ENCODE measurements at regions not wholly inside any gene's neighbourhood (a gene's known extent, or its start where the extent isn't known, plus 50 kb on each side); places are given as distances from the start of the nearest gene placed in this dataset.
A peak's percentile ranks its signal among the peaks of the same experiment; 100 is the strongest.
"Not testable (repeated sequence)": the region's sequence is repeated elsewhere in the genome, so short reads cannot be mapped to it uniquely, and the experiment has no call there.

DNA sequence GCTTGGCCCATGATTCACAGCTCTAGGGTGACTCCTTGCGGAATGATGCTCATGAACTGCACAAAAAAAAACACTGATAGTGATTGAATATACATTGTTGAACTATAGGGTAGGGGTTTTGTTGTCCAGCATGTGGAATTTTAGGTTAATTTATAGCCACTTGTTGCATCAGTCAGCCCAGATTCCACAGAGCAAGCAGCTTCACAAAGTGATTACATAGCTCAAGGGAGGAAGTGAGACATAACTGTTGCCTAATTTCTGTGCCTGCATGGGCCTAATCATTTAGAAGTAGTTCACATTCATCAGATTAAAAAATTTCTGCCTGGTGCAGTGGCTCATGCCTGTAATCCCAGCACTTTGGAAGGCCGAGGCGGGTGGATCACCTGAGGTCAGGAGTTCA lies 142.2 kb upstream of the ZNF722 start:
- DNase-seq; intact Hi-C loops (cut with micrococcal nuclease); H3K4me1 Mint-ChIP-seq (ENCODE audit: low read depth); H3K36me3 Mint-ChIP-seq (ENCODE audit: low read depth); H3K27ac Mint-ChIP-seq; H3K4me3 Mint-ChIP-seq; H3K27me3 Mint-ChIP-seq (ENCODE audit: low read depth); CTCF ChIA-PET: not testable (repeated sequence)
- peaks cover 27% of the 10 kb centered on the region for H3K9me3 Mint-ChIP-seq

DNA sequence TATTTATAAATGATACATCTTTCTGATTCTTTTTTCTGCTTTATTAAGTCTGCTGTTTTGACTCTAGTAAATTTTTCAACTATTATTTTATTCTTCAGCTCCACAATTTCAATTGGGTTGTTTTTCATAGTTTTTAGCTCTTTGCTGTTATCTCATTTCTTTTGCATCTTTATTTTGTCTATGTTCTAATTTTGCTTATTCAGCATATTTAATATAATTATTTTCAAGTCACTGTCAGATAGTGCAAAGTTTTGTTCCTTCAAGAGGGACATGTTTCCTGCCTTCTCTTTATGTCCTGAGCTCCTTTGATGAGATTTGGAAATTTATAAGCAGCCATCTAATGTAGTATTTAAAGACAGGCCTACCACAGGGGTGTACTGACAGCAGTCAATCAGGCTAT lies 131.5 kb upstream of the ZNF722 start:
- CTCF ChIA-PET: no interaction called here
- no peak overlapping the region for H3K4me3 Mint-ChIP-seq
- no peaks in the 10 kb centered on the region for H3K4me1 Mint-ChIP-seq (ENCODE audit: low read depth)
- H3K36me3 Mint-ChIP-seq (ENCODE audit: low read depth): peaks cover 4% of the 10 kb centered on the region
- H3K9me3 Mint-ChIP-seq: peaks cover 32% of the 10 kb centered on the region
- no peak overlapping the region for H3K27ac Mint-ChIP-seq
- H3K27me3 Mint-ChIP-seq (ENCODE audit: low read depth): no peaks in the 10 kb centered on the region
- intact Hi-C loops (cut with micrococcal nuclease): no loop called here
- no peak for DNase-seq

DNA sequence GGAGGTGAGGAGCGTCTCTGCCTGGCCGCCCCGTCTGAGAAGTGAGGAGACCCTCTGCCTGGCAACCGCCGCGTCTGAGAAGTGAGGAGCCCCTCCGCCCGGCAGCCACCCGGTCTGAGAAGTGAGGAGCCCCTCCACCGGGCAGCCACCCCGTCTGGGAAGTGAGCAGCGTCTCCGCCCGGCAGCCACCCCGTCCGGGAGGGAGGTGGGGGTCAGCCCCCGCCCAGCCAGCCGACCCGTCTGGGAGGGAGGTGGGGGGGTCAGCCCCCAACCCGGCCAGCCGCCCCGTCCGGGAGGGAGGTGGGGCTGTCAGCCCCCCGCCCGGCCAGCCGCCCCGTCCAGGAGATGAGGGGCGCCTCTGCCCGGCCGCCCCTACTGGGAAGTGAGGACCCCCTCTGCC lies 124.4 kb upstream of the ZNF722 start:
- intact Hi-C loops (cut with micrococcal nuclease); CTCF ChIA-PET; H3K4me3 Mint-ChIP-seq; H3K27ac Mint-ChIP-seq; H3K4me1 Mint-ChIP-seq (ENCODE audit: low read depth); H3K27me3 Mint-ChIP-seq (ENCODE audit: low read depth); DNase-seq: not testable (repeated sequence)
- Mint-ChIP-seq H3K9me3 (peaks cover 37% of the 10 kb centered on the region), H3K36me3 (ENCODE audit: low read depth) (peaks cover 17% of the 10 kb centered on the region)

DNA sequence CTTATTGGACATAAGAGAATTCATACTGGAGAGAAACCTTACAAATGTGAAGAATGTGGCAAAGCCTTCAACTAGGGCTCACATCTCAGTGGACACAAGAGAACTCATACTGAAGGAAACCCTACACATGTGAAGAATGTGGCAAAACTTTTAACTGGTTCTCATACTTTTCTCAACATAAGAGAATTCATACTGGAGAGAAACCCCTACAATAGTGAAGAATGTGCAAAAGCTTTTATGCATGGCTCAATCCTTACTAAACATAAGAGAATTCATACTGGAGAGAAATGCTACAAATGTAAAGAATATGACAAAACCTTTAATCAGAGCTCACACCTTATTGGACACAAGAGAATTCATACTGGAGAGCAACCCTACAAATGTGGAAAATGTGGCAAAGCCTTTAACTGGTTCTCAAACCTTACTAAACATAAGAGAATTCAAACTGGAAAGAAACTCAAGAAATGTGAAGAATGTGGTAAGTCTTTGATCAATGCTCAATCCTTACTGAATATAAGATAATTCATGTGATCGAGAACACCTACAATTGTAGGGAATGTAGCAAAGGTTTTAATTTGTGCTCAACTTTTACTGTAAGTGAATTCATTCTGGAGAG lies 121.8 kb upstream of the ZNF722 start:
- DNase-seq: no peak
- H3K4me3 Mint-ChIP-seq: no peak overlapping the region
- no peaks in the 10 kb centered on the region for H3K4me1 Mint-ChIP-seq (ENCODE audit: low read depth)
- H3K36me3 Mint-ChIP-seq (ENCODE audit: low read depth): peaks cover 22% of the 10 kb centered on the region
- H3K27ac Mint-ChIP-seq: no peak overlapping the region
- intact Hi-C loops (cut with micrococcal nuclease): no loop called here
- no peaks in the 10 kb centered on the region for H3K27me3 Mint-ChIP-seq (ENCODE audit: low read depth)
- peaks cover 49% of the 10 kb centered on the region for H3K9me3 Mint-ChIP-seq
- CTCF ChIA-PET: no interaction called here

DNA sequence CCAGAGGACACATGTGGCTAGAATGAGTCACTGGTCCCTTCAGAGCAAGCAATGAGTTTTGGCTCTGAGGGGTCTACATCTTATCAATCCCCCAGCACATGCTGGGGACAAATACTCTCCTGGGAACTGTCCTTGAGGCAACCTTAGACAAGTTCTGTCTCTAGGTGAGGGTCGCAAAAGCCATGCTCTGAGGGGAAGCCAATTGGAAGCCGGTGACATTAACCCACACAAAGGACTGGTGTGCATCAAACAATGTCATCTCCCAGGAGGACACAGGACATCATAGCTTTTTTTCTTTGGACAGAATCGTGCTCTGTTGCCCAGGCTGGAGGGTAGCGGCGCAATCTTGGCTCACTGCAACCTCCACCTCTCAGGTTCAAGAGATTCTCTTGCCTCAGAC lies 111.6 kb upstream of the ZNF722 start:
- intact Hi-C loops (cut with micrococcal nuclease): no loop called here
- Mint-ChIP-seq H3K4me1 (ENCODE audit: low read depth) (no peaks in the 10 kb centered on the region), H3K9me3 (peaks cover 38% of the 10 kb centered on the region), H3K27ac (no peak overlapping the region), H3K36me3 (ENCODE audit: low read depth) (peaks cover 10% of the 10 kb centered on the region), H3K4me3 (no peak overlapping the region), H3K27me3 (ENCODE audit: low read depth) (peaks cover 2% of the 10 kb centered on the region)
- CTCF ChIA-PET: no interaction called here
- DNase-seq: no peak

DNA sequence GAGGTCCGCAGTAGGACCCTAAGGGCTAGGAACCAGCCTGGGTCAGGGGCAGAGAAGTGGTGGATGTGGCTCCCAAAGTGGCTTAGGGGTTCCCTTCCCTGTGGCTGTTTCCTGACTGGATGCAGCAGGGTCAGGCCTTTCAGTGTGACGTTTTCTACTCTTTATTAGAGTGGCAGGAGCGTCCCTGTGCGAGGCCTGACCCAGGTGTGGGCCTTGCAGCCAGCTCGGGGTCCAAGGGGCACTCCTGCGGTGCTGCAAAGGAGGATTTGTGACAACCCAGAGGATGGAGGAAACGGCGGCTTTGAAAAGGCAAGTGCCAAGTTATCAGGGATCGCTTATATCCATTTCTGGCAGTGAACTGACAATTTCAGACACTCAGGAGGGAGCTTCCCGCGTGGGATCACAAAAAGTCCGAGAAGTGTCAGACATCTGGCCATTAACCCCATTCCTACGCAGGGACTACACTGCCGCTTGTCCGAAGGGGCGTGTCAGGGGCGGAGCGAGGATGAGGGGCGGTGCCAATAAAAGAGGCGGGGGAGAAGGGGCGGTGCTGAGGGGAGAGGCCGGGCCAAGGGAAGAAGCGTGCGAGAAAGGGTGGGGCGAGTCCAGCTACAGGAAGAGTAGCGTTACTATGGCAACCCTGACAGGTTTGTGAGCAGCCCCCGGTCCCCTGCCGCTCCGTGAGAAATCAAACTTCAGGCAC lies 98.8 kb upstream of the ZNF722 start:
- H3K36me3 Mint-ChIP-seq (ENCODE audit: low read depth): peaks cover 6% of the 10 kb centered on the region
- H3K4me1 Mint-ChIP-seq (ENCODE audit: low read depth): peaks cover 8% of the 10 kb centered on the region
- H3K27me3 Mint-ChIP-seq (ENCODE audit: low read depth): no peaks in the 10 kb centered on the region
- DNase-seq: peak; percentile 86
- peak overlapping the region; percentile 77 for H3K27ac Mint-ChIP-seq
- peaks cover 9% of the 10 kb centered on the region for H3K9me3 Mint-ChIP-seq
- intact Hi-C loops (cut with micrococcal nuclease): loop anchor here (1.0 to 2.0 kb wide), 7 partner anchors 26 to 1473 kb away; partner anchors contain the start of genes ERV3-1, ZNF107, ZNF273 and ZNF680
- H3K4me3 Mint-ChIP-seq: peak overlapping the region; percentile 93
- CTCF ChIA-PET: no interaction called here

DNA sequence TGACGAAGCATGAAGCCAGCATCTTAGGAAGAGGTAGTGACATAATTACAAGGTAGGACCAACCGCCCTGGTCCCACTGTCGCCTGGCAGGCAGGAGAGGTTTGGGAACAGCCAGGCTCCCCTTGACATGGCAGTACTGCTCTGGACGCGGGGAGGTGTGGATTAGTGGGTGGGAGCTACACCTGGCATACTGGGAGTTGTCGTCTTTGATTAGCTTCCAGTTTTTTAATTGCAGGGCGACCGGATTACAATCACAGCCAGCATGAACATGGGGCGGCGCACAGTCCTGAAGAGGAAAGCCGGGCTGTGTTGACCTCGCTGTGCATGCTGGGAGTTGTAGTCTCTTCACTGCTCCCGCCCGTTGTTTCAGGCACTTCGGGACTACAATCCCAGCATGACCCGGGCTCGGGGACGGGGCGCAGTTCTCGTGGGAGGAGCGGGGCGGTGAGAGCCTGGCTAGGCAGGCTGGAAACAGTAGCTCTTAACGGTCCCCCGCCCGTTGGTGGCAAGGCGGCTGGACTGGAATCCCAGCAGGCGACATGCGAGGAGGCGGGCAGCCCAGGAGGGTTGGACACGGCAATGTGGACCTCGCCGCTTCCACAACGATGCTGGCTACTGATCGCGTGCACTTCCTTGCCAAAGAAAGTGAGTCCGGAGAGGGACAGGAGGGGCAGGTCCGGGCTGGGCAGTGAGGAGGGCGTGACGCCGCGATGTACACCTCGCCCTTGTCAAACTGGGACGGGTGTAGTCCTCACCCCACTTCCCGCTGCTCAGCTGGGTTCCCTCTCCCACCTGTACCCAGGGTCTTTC lies 98.0 kb upstream of the ZNF722 start:
- H3K27ac Mint-ChIP-seq: peak overlapping the region; percentile 77
- no peaks in the 10 kb centered on the region for H3K27me3 Mint-ChIP-seq (ENCODE audit: low read depth)
- peak; percentile 95 for DNase-seq
- CTCF ChIA-PET: no interaction called here
- peaks cover 11% of the 10 kb centered on the region for H3K9me3 Mint-ChIP-seq
- intact Hi-C loops (cut with micrococcal nuclease): loop anchor here (1.0 to 2.0 kb wide), 7 partner anchors 26 to 1472 kb away; partner anchors contain the start of genes ERV3-1, ZNF107, ZNF273 and ZNF680
- H3K4me1 Mint-ChIP-seq (ENCODE audit: low read depth): peaks cover 8% of the 10 kb centered on the region
- H3K36me3 Mint-ChIP-seq (ENCODE audit: low read depth): peaks cover 13% of the 10 kb centered on the region
- H3K4me3 Mint-ChIP-seq: peak overlapping the region; percentile 93

DNA sequence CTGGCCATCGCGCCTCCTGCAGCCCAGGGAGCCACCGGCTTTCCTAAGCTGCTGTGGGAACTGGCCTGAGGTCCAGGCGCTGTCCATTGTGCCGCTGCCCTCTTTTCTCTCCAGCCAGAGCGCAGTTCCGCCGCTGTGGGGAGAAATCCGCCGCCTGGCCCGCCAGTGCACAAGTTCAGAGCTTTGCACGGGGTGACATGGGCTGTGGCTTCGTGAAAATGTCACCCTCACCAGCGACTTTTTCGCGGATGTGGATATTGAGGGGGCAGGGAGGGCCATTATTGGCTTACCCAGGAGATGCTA lies 97.5 kb upstream of the ZNF722 start:
- H3K36me3 Mint-ChIP-seq (ENCODE audit: low read depth): peaks cover 16% of the 10 kb centered on the region
- peak overlapping the region; percentile 93 for H3K4me3 Mint-ChIP-seq
- H3K4me1 Mint-ChIP-seq (ENCODE audit: low read depth); CTCF ChIA-PET; H3K27ac Mint-ChIP-seq; H3K27me3 Mint-ChIP-seq (ENCODE audit: low read depth): not testable (repeated sequence)
- H3K9me3 Mint-ChIP-seq: peaks cover 11% of the 10 kb centered on the region
- intact Hi-C loops (cut with micrococcal nuclease): loop anchor here (2.0 kb wide), 3 partner anchors 766 to 1472 kb away; partner anchors contain the start of genes ZNF107, ZNF273 and ZNF92
- DNase-seq: peak; percentile 13

DNA sequence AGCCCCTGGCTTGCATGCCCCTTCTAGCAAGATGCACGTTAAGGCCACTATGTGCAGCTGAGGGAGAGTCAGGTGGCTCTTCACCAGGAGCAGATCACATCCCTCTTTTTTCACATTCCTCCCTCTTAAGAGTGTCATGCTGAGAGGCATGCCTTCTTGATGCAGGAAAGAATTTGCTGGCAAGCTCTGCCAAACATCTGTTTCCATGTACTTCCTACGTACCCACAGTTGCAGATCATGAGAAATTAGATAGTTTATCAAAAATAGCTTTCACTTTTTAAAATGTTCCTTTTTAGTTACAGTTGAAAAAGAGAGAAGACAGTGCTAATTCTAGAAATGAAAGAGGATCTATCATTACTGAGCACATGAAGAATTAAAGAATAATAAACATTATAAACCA lies 79.7 kb upstream of the ZNF722 start:
- CTCF ChIA-PET: no interaction called here
- no peaks in the 10 kb centered on the region for H3K4me1 Mint-ChIP-seq (ENCODE audit: low read depth)
- H3K27ac Mint-ChIP-seq: no peak overlapping the region
- no peak overlapping the region for H3K4me3 Mint-ChIP-seq
- peaks cover 7% of the 10 kb centered on the region for H3K9me3 Mint-ChIP-seq
- H3K36me3 Mint-ChIP-seq (ENCODE audit: low read depth): peaks cover 15% of the 10 kb centered on the region
- intact Hi-C loops (cut with micrococcal nuclease): no loop called here
- no peak for DNase-seq
- no peaks in the 10 kb centered on the region for H3K27me3 Mint-ChIP-seq (ENCODE audit: low read depth)

DNA sequence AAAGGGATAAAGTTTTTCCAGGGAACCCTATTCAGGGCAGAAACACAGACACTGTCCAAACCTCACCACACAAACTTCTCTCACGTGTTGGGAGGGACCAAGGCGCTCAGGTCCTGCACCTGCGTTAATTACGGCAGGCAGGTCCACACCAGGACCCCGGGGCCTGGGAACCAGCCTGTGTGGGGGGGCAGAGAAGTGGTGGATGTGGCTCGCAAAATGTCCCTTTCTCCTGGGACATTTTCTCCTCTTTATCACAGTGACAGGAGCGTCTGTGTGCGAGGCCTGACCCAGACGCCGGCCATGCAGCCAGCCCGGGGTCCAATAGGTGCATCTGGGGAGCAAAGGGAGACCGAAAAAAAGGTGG lies 73.4 kb upstream of the ZNF722 start:
- H3K36me3 Mint-ChIP-seq (ENCODE audit: low read depth): peaks cover 8% of the 10 kb centered on the region
- intact Hi-C loops (cut with micrococcal nuclease): loop anchor here (5.0 kb wide), 1 partner anchor 977 kb away; the partner anchor contains the start of gene ZNF273
- peaks cover 9% of the 10 kb centered on the region for H3K4me1 Mint-ChIP-seq (ENCODE audit: low read depth)
- peak; percentile 14 for DNase-seq
- peak overlapping the region; percentile 93 for H3K4me3 Mint-ChIP-seq
- CTCF ChIA-PET: no interaction called here
- no peaks in the 10 kb centered on the region for H3K27me3 Mint-ChIP-seq (ENCODE audit: low read depth)
- H3K9me3 Mint-ChIP-seq: peaks cover 2% of the 10 kb centered on the region
- peak overlapping the region; percentile 96 for H3K27ac Mint-ChIP-seq

DNA sequence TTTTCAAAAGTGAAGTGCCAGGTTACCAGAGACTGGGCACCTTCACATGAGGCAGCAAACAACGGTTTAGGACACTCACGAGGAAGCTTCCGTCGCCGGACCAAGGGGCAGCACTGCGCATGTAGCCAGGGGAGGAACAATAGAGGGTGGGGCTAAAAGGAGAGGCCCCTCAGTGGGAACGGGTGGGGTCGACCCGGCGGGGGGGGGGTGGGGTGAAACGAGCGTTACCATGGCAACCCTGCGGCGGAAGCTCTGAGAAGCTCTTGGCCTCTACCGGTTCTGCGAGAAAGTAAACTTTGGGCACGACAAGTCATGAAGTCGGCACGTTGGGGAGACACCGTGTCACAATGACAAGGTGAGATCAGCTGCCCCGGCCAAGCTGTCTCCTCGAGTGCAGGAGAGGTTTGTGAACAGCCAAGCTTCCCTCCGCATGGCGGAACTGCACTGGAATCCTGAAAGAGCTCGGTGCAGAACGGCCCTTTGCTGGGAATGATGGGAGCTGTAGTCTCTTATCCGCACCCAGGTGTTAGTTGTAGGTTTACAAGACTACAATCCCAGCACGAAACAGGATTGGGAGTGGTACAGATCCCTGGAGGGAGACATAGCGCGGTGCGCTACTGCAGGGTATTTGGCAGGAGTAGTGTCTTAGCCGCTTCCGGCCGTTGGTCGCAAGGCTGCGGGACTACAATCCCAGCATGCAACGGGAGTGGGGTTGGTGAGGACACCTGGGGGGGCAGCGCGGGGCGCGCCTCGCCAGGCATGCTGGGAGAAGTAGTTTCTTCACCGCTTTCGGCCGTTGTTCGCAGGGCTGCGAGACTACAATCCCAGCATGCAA lies 72.8 kb upstream of the ZNF722 start:
- Mint-ChIP-seq H3K4me1 (ENCODE audit: low read depth) (peaks cover 9% of the 10 kb centered on the region), H3K36me3 (ENCODE audit: low read depth) (peaks cover 8% of the 10 kb centered on the region), H3K27me3 (ENCODE audit: low read depth) (no peaks in the 10 kb centered on the region), H3K9me3 (no peaks in the 10 kb centered on the region), H3K27ac (peak overlapping the region; percentile 96), H3K4me3 (peak overlapping the region; percentile 93)
- peak; percentile 93 for DNase-seq
- intact Hi-C loops (cut with micrococcal nuclease): loop anchor here (1.0 to 5.0 kb wide), 9 partner anchors 26 to 1080 kb away; partner anchors contain the start of genes ERV3-1, ZNF107, ZNF138 and ZNF273
- CTCF ChIA-PET: no interaction called here

DNA sequence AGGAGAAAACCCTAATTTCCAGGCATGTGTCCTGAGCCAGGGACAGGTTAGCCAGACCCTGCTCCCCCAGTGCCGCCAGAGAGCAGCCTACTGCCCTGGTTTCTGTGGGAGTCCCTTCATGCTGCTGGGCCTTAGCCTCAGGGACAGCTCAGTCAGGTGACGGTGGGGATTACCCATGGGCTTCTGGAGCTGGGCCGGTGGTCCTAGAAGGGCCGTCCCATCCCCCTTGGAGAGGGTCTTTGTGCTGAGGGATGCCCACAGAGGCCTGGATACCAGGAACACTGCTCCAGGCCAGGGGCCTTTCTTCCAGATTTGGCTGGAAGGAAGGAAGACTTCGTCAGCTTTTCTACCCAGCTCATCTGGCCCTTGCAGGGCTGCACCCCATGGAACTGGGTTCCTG lies 71.4 kb upstream of the ZNF722 start:
- no peaks in the 10 kb centered on the region for H3K9me3 Mint-ChIP-seq
- intact Hi-C loops (cut with micrococcal nuclease): loop anchor here (2.0 to 5.0 kb wide), 2 partner anchors 740 to 975 kb away; partner anchors contain the start of genes ZNF107 and ZNF273
- H3K4me1 Mint-ChIP-seq (ENCODE audit: low read depth): peaks cover 9% of the 10 kb centered on the region
- CTCF ChIA-PET: no interaction called here
- H3K36me3 Mint-ChIP-seq (ENCODE audit: low read depth): peaks cover 3% of the 10 kb centered on the region
- H3K27me3 Mint-ChIP-seq (ENCODE audit: low read depth): no peaks in the 10 kb centered on the region
- H3K27ac Mint-ChIP-seq: peak overlapping the region; percentile 96
- peak overlapping the region; percentile 93 for H3K4me3 Mint-ChIP-seq
- no peak for DNase-seq
